ENCODE measurements at regions not wholly inside any gene's neighbourhood (a gene's known extent, or its start where the extent isn't known, plus 50 kb on each side); places are given as distances from the start of the nearest gene placed in this dataset.

DNA sequence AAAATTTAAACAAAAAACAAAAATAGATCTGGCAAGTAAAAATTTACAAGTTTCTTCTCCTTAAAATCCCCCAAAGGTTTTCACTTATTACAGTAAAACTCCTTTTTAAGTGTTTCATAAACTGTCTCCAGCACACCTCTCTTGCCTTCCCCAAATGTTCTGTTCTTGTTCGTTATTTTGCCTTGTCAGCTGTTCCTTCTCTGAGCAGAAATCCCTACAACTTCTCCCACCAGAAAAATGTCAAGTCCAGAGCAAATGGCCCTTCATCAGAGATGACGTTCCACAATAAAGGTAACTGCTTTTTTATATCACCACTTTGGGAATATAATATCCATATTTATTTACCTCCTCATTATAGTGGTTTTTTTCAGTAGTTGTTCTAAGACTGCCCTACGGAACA, 432.1 kb downstream of the ADAM29 start:
- TF ChIP-seq RAD21 (IDR thresholded peaks at IDR 0.05 in 1 of 2, conservative IDR thresholded peaks at IDR 0.05 in 1 of 2; ENCODE audit: low read depth in 2 of 2, low read length in 2 of 2) (no peak), RFX5 (IDR thresholded peaks at IDR 0.05; ENCODE audit: borderline replicate concordance, low read depth, low read length) (no peak), FOSL1 (IDR thresholded peaks at IDR 0.05; ENCODE audit: insufficient read depth, low read depth, low read length) (no peak), BRCA1 (IDR thresholded peaks at IDR 0.05; ENCODE audit: low read depth, low read length) (no peak), ZNF274 (IDR thresholded peaks at IDR 0.05; ENCODE audit: borderline replicate concordance, extremely low read depth, low read length) (no peak), POLR2A (IDR thresholded peaks at IDR 0.05; ENCODE audit: control extremely low read depth in 1 of 2, low read depth in 2 of 2, low read length in 2 of 2) (no peak), TAF1 (IDR thresholded peaks at IDR 0.05; ENCODE audit: low read depth, low read length) (no peak), TBP (IDR thresholded peaks at IDR 0.05; ENCODE audit: low read depth, low read length) (no peak), EP300 (IDR thresholded peaks at IDR 0.05; ENCODE audit: borderline replicate concordance in 1 of 2, low read depth in 2 of 2, low read length in 2 of 2) (no peak), HDAC6 (IDR thresholded peaks at IDR 0.05; ENCODE audit: low read depth, low read length) (no peak), EZH2 (IDR thresholded peaks at IDR 0.05; ENCODE audit: low read depth, low read length, severe bottlenecking) (no peak)
- TF ChIP-seq, protein P1, sequence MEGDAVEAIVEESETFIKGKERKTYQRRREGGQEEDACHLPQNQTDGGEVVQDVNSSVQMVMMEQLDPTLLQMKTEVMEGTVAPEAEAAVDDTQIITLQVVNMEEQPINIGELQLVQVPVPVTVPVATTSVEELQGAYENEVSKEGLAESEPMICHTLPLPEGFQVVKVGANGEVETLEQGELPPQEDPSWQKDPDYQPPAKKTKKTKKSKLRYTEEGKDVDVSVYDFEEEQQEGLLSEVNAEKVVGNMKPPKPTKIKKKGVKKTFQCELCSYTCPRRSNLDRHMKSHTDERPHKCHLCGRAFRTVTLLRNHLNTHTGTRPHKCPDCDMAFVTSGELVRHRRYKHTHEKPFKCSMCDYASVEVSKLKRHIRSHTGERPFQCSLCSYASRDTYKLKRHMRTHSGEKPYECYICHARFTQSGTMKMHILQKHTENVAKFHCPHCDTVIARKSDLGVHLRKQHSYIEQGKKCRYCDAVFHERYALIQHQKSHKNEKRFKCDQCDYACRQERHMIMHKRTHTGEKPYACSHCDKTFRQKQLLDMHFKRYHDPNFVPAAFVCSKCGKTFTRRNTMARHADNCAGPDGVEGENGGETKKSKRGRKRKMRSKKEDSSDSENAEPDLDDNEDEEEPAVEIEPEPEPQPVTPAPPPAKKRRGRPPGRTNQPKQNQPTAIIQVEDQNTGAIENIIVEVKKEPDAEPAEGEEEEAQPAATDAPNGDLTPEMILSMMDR (IDR thresholded peaks at IDR 0.05; ENCODE audit: control extremely low read depth in 1 of 3, insufficient read depth in 1 of 3, low read depth in 1 of 3, low read length in 3 of 3): no peak
- TF ChIP-seq, protein P2, sequence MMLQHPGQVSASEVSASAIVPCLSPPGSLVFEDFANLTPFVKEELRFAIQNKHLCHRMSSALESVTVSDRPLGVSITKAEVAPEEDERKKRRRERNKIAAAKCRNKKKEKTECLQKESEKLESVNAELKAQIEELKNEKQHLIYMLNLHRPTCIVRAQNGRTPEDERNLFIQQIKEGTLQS (IDR thresholded peaks at IDR 0.05; ENCODE audit: insufficient read depth, low read depth, low read length): no peak

Measured in H1 (cell line).